ENCODE measurements at regions not wholly inside any gene's neighbourhood (a gene's known extent, or its start where the extent isn't known, plus 50 kb on each side); places are given as distances from the start of the nearest gene placed in this dataset.

DNA sequence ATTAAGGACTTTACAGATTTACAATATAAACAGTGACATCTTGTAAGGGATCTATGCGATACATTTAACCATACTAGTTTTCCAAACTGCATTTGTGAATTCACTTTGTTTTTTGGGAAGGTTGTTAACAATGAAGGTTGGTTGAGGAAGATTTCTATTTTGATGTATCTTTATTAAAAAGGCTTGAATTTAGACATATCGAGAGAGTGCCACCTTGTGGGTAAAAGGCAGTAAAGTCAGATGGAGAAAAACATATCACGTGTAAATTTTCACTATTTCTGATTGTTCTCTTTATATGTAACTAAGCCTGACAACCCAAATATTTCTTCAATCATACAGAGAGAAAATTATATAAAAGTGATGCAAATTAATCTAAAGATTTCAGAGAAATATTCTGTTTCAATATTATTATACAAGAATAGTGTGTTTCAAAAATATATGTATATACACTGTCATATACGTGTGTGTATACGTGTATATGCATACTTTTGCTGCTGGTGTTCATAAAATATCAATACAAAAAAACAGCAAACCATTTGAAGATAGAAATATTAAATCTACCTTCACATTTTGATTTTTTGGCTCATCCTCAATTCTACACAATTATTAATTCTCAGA is 988.6 kb downstream of the SORCS1 start:
- peak; percentile 0 to 3 for DNase-seq

DNA sequence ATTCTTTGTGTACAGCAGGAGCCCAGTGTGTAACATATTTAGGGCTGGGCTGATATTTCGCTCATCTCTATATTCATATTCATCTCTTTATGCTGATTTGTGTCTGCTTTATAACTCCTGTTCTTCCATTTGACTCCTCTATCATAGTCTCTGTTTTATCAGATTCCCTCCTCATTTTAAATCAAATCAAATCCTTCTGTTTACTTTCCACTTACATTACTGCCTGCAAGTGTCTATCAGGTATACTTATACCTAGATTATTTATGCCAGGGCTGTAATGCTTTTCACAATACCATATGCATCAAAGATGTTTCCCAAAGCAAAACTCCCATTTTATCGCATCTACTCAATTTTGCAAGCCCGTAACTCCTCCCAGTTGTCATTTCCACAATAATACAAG is 990.7 kb downstream of the SORCS1 start:
- no peak for DNase-seq

DNA sequence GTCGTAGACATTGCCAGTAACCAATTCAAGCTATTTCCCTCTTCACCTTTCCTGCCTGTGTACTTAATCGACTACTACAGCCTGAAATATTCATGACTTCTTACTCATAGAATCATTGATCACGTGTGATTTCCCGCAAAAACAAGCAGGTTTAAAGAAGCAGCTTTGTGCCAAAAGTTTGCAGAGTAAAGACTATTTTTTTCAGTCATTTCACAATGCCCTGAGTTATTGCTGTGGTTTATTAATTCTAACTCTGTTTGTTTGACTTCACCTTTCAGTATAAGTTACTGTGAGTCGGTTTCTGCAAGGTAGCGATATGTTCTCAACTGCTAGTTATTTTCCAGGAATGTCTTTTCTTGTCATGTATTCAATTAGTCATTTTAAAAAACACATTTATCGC is 995.3 kb downstream of the SORCS1 start:
- no peak for DNase-seq

DNA sequence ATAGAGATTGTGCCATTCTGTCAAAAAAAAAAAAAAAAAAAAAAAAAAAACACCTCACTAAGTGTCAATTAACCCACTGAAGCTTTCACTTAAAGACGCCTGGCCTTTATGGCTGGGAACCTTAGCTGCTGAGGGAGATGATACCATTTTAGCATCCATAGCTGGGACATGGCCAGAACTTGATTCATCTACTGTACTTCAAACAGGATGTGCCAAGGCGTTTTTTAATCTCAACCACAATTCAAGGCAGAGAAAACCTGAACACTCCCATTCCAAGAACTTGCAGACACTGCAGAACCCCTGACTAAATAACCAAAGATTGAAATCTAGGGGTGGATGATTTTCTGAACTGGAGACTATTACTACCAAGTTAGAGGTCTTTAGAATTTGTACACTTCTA is 996.6 kb downstream of the SORCS1 start:
- DNase-seq = no peak

DNA sequence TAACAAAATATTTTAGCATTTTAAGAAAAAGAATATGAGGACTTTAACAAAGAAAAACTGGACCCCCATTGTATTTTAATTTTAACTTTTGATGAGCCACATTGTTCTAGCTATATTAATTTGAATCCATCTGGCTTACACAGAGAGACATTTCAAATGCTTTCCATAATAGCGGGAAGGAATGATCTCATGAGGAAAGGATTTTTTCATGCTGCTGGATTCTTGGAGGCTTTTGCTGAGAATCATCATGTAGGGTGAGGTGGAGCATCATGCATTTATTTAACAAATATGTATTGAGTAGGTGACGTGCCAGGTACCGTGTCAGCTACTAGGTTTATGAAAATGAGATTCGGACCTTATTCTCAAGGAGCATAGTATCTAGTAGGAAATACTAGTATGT is 1006.3 kb downstream of the SORCS1 start:
- no peak for DNase-seq

DNA sequence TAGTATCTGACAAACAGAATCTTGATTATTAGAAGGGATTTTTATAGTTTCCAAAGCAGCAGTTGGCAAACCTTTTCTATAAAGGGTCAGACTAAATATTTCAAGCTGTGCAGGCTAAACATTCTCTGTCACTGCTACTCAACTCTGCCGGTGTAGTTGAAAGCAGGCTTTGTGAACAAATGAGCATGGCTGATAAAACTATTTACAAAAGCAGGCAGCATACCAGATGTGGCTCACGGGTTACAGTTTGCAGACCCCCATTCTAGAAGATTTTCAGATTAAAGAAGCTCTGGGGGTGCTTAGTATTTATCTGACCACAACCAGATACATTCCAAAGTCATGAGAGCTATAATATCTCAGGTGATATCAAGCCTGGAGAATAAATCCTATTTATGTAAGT is 1017.5 kb downstream of the SORCS1 start:
- DNase-seq = no peak

DNA sequence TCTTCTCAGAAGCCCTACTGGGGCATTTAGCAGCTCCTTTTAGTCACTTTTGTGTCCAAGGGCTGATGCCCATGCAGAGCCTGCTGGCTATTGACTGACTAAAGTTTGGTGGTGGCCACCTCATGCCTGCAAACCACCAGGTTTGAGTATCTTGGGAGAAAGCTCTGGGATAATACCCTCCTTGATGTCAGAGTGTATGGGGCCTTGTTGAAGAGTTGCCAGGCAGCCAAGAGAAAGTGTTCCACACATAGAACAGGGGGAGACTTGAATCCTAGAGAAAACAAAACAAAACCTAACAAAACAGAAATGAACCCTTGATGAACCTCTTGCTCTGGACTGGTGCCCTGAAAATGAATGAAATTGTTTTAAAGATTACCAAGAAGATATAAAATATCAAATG is 1024.6 kb downstream of the SORCS1 start:
- no peak for DNase-seq

DNA sequence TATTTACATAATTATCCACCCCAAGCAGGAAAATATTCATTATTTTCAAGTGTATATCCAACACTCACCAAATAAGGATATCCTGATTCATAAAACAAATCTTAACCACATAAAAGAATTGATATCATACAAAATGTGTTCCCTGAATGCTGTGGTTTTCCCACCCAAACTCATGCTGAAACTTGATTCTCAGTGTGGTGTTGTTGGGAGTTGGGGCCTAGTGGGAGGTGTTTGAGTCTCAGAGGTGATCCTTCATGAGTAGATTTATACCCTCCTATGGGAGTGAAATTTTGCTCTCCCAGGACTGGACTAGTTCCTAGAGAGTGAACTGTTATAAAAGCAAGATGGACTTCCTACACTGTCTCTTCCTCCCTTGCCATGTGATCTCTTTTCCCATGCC is 1028.3 kb downstream of the SORCS1 start:
- DNase-seq = no peak

DNA sequence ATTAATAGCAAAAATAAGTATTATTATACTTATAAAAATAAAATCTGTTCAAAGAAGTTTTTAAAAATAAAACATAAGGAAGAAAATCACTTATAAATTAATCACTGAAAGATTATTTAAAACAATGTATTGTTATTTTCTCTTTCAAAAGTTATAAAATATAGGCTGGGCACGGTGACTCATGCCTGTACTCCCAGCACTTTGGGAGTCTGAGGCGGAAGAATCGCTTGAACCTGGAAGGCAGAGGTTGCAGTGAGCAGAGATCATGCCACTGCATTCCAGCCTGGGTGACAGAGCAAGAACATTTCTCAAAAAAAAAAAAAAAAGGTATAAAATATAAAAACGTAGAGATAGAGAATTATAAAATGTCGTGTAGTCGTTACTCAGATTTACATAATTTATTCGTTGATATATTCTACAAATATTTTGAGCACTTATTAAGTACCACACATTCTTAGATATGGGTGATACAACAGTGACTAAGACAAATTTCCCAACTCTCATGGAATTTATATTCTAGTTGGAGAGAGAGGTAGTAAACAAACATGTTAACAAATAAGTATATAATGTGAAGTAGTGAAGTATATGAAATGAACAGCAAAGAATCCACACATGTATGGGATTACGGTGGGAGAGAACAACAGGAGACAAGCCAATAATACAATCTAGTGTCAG is 1030.0 kb downstream of the SORCS1 start:
- DNase-seq = no peak

DNA sequence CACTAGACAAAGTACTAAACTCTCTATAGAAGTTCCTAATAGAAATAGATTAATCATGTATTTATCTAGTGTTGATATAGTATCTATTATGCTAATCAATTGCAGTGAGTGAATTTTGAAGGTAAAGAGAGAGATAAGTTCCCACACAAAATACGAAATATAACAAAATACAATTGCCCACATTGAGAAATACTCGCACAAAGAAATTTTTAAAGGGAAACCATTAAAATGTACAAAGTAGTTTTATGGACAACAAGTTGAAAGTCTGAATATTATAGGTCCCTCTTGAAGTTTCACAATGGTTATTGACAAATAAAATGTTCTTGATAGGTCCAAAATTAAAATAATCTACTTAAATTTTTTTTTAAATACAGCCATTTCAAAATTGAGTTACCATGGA is 1031.1 kb downstream of the SORCS1 start:
- no peak for DNase-seq

DNA sequence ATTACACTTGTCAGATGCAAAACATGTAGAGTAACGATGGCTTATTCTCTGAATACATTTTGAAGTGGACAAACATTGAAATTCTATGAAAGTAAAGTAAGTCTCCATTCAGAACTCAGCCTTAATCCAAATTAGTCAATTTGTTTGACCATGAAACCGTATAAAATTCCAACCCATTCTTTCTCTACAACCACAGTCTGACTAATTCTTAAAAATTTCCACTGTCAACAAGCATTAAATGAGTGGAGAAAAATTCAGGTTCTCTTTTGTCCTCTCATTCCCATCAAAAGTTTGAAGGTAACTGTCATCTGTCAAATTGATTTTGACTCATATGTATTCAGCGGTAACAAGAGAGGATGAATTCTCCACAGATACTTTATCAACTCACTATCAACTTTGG is 1031.5 kb downstream of the SORCS1 start:
- DNase-seq = no peak

DNA sequence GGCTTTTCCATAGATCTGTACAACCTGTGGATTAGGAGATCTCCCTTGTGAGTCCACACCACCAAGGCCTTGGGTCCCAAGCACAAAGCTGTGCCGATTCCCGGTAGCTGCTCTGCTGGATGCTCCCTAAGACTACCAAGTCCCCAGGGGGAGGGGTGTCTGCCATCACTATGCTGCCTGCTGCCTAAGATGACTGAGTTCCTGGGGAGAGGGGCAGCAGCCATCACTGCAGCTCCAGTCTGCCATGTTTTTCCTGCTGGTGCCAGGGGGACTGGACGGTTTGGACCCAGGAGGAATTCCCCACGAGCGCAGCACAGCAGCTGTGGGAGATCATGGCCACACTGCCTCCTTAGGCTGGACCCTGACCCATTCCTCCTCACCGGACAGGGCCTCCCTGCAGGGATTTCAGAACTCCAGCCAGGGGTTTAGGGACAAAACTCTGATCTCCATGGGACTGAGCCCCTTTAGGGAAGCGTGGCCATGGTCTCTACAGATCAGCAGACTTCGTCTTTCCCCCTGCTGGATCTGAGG is 1049.8 kb downstream of the SORCS1 start:
- DNase-seq = no peak

DNA sequence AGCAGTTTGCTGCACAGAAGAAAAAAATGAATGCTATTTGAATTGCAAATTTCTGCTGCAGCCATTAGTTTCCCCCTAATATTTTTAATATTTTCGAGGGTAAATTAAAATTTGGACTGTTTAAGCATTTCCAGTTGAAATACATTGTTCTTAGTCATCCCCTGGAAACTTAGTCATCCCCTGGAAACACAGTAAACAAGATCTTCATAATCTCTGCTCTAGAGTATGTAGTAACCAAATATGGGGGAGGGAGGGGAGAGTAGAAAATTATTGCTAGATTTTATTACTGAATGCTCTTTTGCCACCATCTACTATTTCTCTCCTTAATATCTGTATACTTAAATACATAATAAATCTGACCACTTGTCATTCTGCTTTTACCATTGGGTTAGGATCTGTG is 1053.3 kb downstream of the SORCS1 start:
- DNase-seq = no peak

DNA sequence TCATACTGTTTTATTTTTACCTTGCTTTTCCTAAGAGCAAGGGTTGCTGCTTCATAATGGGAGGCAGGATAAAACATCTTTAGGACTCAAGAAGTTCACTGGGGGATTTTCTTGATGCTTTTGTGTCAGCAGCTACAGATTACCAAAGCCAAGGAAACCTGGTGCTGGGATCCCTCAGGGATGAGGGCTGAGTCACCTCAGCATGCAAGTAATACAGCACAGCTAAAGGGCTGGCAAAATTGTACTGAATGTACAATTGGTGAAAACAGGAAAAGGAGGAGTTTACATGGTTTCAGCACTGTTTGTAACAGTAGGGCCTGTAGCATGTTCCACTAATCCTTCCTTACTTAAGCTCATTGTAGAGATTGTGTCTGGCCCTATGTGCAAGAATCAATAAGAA is 1056.8 kb downstream of the SORCS1 start:
- DNase-seq = no peak

DNA sequence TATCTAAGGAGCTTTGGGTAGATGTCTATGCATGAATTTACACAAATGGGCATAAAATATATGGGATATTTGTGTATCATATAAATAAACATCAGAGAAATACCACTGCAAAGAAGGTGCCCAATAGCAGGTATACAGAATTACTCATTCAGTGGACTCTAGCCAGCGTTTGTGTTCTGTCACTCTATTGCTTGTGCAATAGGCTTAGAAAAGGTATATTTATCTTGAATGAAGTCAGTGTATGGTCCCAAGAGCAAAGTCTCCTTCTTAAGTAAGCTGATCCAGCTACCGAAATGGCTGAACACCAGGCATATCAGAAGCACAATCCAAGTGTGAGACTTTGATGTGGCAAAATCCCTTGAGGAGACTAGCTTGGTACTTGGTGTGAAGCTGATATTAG is 1058.4 kb downstream of the SORCS1 start:
- no peak for DNase-seq

DNA sequence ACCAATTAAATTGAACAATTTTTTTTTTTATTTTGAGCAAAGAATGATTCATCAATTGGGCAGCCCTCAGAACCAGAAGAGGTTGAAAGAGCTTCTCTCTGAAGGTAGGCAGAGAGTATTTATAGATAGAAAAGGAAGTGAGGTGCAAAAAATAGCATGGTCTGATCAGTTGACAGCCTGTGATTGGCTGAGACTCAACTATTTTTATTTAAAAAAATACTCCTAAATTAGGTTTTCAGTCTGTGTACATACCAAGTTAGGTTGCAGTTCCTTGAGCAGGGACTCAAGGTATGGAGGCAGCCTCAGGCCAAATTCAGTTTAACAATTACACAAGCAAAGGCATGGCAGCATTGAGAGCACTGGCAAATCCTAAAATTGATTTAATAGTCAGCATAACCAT is 1074.7 kb downstream of the SORCS1 start:
- no peak for DNase-seq

DNA sequence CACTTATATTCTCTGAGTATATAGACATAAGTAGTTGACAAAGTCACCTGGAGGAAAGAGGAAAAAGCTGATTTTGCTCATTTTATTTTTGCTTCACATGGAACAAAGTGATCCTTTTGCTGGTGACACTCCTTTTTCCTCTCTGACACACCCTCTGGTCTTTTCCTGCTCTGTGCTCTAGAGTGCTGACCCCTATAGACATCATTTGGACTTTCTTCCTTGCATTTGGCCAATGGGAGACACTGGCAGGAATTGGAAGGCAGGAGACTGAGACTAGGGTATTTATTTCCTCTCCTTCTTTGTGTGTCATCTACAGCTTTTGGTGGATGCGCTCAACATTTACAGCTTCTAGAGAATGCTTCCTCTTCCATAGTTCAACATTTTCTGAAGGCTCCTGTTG is 1078.1 kb downstream of the SORCS1 start:
- DNase-seq = no peak

DNA sequence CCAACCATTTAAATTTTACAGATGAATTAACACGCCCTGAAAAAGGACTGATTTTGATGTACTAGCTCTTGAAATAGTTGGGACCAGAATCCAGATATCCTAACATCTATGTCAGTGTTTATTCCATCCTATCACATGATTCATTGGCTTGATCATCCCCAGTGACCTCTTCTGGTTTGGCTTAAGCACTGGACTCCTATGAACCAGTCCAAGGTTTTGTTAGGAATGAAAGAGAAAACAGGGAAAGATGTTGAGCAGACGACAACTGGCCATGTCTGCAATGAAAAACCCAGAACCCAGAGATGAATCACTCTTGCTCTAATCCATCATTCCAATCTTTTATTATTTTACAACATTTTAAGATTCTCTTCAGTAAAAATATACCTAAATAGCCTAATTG is 1080.9 kb downstream of the SORCS1 start:
- DNase-seq = no peak

DNA sequence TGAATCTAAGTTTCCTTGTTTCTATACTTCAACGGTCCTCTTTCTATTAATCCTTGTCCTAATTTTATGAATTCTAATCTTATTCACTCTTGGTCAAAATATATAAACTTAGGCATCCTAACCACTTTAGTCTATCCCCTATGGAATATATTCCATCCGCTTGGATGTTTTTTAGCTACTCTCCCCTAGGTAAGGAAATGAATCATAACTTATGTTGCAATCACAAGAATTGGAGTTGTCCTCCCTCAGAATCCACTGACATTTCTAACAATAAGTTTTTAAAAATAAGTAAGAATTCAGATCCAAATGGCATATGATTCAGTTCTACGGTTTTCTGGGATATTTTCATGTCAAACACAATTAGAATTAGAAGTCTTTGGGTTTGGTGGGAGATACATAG is 1081.6 kb downstream of the SORCS1 start:
- DNase-seq = no peak

DNA sequence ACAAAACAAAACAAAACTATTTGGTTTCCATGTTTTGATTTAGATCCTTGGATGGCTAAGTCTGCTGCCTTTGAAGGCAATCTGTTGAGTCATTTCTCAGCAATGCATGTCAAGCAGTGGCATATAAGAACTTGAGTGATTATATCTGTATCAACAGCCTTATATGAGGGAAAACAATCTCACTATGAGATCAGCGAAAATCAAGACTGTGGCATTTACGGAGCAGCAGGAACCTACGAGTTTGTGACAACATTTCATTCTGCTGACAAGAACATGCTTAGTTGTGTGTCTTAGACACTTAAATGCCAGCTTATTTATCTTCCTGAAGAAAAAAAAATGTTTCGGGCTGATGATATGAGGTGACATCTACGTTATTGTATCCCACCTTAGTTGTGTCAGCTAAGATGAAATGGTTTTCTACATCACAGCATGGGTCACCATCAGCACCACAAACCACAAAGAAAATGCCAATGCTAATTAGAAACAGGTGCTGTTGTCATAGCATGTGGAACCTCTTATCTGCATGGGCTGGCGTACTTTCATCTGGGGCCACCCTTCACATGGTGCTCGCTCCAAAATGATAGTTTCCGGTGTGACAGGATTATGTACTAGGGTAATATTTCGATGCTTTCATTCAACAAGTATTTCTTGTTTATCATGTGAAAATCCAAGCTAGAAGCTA is 1085.5 kb downstream of the SORCS1 start:
- no peak for DNase-seq

DNA sequence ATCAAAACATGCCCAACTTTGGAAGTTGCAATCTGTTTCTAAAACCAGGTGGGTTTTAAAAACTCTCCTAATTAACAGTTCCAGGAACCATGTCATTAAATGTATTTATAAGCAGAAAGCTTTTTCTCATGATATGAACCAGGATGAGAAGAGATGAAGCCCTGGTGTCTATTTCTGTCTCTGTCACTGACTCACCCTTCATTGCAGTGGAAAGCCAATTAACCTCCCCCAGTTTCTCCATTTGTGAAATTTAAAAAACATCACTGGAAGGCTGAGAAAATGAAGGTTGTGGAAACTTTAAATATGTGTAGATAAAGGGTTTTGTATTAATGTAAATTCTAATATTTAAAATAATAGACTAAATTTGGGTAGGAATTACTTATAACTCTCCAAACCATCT is 1088.0 kb downstream of the SORCS1 start:
- no peak for DNase-seq

DNA sequence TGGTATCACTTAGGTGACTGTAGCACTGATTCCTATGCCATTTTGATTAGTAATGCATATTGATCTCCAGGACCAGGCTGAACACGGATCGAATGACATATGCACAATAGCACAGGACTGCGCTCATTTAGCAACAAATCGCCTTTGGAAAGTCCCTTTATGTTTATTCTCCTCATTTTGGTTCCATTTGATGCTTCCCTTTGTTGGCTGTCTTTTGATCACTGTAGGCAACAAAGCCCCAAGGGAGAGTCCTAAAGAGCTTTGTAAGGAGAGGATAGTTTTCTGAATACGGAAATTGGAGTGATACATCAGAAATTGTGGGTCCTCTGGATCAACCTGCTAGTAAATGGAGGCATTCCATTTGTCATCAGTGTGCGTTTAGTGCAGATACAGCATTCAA is 1111.4 kb downstream of the SORCS1 start:
- DNase-seq = no peak

DNA sequence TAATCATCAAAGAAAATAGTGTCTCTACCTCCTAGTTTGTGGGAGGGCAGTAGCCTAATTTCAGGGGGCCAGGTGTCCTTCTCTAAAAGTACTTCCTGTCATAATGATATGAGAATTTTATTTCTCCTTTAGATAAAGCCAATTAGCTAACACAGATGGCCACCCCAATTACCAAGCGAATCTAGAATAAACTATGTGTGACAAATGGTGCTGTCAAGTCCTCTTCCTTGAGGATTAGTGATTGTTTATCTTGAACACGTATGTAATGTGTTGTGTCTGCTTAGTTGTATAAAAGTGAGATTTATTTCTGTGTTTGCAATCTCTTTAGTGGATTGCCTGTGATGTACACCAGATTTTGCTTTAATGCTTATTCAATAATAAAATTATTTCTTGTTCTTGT is 1120.0 kb downstream of the SORCS1 start:
- DNase-seq = no peak

DNA sequence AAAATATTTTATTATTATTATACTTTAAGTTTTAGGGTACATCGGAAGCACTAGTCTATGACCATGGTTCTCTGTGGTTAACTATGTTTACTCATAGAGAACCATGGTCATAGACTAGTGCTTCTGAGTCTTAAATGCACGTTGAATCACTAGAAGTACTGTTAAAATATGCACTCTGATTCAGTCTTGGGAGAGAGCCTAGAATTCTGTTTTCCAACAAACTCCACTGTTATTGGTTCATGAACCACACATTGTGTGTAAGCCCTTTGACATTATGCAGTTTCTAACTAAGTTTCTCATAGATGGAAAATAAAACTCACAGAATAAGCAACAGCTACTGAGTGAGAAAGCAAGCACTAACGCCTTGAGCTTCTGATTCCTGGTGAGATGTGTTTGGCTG is 1120.6 kb downstream of the SORCS1 start:
- DNase-seq = no peak

Measured in NCI-H446 (cell line).